Stimulated activated CD8-positive, alpha-beta memory T cell treated with anti-CD3 and anti-CD28 coated beads, Interleukin-12 subunit alpha, Interleukin-12 subunit beta, amount 100 ng/mL, for 1 hour (primary cell): ENCODE measurements at regions not wholly inside any gene's neighbourhood (a gene's known extent, or its start where the extent isn't known, plus 50 kb on each side); places are given as distances from the start of the nearest gene placed in this dataset.
A peak's percentile ranks its signal among the peaks of the same experiment; 100 is the strongest.
"Not testable (repeated sequence)": the region's sequence is repeated elsewhere in the genome, so short reads cannot be mapped to it uniquely, and the experiment has no call there.

Source experiments
- DNase-seq: peaks from one replicate; pipeline ENCODE4 v3.0.0-alpha.2; 2020; ENCODE audit warnings: low read depth

GRCh38 chr3:66808891-66809594, 189.1 kb upstream of the KBTBD8 start:
- no peak for DNase-seq

DNA sequence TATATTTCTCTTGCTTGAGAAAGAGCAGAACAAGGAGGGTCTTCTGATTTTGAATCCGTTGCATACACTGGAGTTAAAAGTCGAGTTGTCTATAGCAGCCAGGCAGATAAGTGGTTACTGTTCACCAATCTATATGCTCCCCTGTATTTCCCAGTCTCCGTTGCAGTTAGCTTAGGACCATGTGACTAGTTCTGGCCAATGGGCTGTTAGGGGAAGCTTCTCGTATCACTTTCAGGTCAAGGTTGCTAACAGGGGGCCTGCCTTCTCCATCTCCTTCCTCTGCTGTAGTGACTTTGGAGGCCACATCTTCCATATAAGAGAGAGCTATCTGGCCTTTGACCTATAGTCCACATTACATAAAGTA, 188.5 kb upstream of the KBTBD8 start:
- DNase-seq = no peak

DNA sequence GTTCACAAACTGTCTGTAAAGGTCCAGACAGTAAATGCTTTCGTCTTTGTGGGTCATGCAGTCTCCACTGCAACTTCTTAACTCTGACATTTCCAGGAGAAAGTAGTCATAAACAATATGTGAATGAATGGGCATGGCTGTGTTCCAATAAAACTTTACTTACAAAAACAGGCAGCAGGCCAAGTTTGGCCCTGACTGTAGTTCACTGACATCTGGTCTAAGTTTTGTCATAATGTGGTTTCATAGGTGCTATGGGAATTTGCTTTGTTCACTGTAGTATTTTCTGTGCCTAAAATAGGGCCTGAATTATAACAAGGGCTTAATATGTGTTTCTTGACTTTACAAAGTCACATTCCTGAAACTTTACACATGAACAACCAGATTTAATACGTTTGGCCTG, 186.0 kb upstream of the KBTBD8 start:
- no peak for DNase-seq

DNA sequence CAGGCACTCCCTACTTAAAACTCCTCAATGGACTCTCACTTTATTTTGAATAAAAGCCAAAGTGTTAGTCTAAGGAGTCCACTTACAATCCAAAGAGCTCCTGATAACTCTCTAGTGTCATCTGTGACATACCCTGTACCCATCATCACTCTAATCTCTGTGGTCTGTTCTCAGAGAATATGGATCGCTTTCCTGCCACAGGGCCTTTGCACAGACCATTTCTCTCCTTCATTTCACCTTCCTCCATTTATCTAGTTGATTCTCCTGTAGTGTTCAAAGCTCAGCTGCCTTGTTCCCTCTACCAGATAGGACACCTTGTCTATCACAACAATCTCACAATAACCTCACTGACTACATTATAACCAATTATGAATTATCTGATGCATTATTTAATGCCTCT, 185.4 kb upstream of the KBTBD8 start:
- no peak for DNase-seq

- DNase-seq = no peak
Measured at GRCh38 chr3:66816090-66816761, 181.9 kb upstream of the KBTBD8 start.

DNA sequence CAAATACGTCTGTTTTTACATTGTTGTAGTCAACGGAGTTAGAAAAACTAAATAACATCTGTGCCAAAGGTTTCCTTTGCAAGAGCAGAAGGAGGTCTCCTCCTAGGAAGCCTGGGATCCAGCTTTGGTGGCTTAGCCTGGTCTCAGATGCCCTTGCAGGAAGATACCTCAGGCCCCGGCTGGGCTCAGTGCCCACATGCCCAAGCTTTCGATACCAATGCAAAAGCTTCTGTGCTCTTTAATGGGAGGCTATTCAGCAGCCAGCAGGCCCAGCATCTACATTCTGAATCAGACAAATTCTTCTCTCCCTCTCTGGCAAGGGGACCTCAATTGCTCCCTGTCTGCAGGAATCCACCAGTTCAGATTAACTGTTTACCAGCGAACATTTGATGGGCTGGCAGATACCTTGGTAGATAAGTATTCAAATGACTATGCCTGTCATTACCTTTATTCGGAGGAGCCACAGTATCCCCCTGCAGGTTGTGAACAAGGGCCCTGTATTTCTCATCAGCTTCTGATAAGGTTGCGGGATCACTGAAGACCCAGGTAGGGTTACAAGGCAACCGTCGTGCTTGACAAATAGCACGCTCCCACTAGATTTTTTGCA, 180.1 kb upstream of the KBTBD8 start:
- no peak for DNase-seq

DNA sequence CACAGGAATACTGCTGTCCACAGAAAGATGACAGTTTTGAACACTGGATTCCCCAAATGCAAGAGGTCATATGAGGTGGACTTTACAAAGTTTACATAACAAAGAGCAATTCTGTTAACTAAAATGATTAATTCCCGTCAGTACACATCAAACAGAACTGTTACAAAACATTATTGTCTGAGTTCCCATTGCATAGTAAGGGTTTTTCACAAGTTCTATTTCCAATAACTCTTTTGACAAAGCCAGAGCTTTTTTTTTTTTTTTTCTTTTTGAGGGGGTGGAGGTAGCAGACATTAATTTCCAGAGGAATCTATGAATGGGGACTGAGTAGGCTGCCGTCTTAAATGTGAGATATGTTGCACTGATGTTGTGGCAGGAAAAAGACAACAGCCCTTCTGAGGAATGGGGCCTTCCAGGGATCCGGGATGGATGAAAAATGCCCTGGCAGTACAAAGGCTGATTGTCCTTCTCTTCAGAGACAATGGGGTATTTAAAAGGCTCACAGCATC, 178.1 kb upstream of the KBTBD8 start:
- DNase-seq = no peak

DNA sequence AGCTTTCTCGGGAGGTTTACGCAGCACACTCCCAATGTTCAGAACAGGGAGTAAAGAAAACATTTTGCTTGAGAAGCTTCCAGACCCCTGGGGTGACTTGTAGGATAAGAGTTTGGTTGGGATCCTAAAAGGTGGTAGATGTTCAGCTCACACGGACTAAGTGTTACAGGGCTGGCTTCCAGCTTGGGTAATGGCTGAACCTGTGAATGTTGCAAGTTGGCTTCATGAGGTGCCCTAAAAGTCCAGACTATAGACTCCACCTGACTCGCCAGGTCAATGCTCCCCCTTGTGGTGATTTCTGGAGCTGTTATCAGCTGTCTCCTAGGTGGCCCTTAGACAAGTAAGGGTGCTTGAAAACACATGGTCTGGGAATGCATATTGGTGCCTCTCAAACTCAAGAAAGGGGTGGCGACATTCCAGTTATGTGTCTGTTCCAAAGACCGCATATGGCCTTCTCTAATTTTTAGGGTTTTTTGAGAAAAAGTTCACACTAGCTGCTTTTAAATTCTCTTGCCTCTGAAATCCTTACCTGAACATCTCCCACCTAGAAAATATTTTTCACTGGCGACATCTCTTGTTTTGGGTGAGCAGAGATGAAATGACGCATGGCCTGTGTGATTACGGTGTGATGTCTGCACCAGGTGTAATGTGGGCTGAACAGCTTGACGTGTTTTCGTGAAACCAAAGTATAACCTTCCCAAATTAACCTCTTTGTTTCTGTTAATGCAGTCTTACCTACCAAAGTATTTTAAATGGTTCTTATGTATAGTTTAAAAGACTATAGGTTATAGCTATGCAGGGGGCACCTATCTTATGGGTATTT, 175.7 kb upstream of the KBTBD8 start:
- peak; percentile 44 for DNase-seq

DNA sequence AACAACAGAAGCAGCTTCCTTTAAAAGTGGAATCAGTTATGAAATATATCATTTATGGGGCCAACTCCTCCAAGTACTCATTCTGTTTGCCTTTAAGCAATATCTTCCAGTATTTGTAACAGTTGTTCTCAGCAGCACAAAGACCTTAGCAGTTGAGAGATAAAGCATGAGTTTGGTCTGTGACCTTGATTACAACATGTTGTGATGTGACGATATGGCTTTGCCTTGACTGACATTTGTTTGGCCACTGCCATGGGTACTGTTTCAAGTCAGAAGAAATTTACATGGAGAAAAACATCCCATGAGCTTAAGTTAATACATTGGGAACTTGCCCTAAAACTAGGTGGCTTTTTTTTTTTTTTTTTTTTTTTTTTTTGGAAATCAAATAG, 175.1 kb upstream of the KBTBD8 start:
- no peak for DNase-seq

DNA sequence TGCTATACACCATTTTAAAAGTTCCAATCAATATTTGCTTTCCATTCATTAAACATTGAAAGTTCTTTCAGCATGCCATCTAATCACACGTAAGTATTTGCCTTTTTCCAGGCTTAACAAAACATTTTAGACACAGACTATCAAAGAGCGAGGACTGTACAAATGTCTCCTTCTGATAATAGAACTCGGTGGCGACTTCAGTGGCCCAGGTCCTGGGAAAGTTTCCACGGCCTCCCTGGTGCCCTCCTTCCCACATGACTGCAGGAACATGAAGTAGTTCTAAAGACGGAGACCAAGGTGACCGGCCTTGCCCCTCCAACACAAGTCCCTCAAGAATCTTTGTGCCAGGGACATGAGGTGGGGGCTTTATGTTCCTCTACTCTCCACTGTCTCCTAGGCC, 174.6 kb upstream of the KBTBD8 start:
- no peak for DNase-seq

DNA sequence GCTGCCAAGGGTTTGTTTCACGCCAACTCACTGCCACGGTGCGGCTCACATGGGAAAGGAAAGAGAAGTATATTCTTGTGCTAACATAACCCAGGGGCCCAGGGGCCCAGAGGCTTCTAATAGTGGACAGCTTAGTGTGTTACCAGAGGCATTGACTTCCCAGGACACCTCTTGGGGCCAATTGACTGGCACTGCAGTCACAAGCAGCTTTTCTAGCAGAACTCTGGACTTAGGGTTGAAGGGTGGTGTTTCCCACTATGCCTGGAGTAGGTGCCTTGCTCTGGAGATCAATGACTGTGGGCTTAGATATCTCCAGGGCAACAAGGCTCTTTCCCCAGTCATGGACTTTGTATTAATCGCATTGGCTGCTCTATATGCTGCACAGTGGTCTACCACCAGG, 172.7 kb upstream of the KBTBD8 start:
- no peak for DNase-seq

DNA sequence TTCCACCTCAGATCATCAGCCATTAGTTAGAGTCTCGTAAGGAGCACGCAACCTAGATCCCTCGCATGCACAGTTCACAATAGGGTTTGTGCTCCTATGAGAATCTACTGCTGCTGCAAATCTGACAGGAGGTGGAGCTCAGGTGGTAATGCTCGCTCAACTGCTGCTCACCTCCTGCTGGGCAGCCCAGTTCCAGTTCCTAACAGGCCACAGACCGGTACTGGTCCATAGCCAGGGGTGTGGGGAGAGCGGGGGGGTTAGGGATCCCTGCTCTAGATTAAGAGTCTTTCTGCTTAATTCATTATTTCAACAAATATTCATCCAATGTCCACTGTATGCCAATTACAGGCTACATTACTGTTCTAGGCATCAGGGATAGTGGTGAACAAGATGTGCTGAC, 170.4 kb upstream of the KBTBD8 start:
- no peak for DNase-seq

- DNase-seq = no peak
Measured at GRCh38 chr3:66828303-66828702, 169.8 kb upstream of the KBTBD8 start.

DNA sequence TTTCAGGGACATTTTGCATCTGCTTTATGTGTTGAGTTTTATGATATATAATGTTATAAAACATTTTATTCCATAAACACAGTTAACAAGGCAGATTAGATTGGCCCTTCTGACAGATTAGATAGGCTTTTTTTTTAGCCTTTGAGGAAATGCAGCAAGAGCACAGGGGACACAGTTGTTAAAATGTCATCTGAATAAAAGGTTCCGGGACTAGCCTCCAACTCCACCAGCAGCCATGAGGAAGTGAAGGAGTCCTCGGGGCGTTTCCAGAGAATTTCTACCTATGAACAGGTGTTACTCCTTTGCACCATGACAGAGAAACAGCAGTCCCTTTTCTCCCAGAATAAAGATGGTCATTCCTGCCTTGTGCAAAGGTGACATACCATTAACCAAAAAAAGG, 167.8 kb upstream of the KBTBD8 start:
- DNase-seq = no peak

DNA sequence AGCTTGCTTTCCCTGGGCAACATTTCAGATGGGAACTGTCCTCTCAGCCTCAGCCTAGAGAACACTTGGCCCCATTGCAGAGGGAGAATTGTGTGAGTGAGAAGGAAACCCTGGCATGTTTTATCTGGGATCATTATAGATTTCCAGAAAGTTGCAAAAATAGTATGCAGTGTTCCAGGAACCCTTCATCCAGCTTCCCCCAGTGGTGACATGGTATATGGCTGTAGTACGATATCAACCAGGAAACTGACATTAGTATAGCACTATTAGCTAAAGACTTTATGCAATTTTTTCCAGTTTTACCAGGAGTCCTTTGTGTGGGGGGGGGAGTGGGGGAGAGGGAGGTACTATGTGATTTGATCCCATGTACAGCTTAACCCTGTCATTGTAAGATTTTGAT, 166.2 kb upstream of the KBTBD8 start:
- no peak for DNase-seq

DNA sequence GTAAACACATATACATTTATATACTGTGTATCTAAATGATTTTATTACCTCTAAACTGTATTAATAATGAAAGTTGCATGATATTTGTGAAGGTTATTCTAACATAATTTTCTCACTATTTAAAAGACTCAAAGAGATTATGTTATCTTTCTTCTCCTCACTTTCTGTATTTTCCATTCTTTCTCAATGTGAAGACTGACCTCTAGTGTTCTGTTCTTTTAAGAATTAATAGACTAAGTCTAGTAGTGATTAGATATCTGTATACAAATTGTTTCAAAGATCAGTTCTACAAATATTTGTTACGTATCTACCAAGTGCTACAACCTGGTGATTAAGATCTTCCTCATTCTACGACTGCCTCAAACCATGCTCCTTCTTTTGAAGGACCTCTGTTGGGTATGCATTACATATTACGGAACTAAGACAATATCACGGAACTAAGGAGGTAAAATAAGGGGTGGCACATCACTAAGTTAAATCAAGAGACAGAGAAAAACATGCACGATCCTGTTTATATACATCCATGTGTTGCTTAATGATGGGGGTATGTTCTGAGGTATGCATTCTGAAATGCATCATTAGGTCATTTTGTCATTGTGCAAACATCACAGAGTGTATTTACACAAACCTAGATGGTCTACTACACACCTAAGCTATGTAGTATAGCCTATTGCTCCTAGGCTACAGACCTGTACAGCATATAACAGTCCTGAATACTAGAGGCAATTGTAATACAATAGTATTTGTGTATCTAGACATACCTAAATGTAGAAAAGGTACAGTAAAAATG, 161.5 kb upstream of the KBTBD8 start:
- DNase-seq = no peak

DNA sequence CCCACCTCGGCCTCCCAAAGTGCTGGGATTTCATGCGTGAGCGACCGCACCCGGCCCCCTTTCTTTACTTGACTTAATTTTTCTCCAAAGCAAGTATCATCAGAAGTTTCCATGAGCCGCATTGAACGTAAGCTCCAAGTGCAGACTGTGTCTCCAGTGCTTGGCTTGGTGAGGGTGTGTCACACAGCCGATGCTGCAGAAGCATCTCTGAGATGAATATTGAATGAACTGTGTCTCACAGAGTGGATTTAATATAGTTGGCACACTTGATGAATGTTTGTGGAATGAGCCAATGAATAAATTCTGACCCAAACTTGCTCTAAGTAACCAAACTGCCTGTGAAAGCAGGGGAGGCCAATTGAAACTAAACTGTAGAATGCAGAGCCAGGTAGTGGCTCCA, 159.4 kb upstream of the KBTBD8 start:
- DNase-seq = no peak

DNA sequence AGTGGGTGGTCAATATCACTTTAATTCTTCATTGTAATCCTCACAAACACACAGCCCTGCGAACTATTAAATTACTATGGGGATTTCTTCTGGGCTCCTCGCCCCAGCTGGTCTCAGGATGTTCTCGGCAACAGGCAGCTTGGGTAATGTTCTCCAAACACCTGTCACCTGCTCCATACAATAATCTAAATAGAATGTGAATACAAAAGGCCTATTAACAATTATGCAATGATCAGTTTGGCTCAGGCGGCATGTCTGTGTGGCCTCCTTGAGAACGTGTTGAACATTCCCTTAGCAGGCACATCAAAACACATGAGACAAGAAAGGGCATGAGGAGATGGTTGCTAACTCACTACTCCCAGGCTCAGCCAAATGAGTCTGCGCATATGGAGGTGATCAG, 158.6 kb upstream of the KBTBD8 start:
- DNase-seq = no peak

- not testable (repeated sequence) for DNase-seq
Measured at GRCh38 chr3:66842761-66843464, 155.2 kb upstream of the KBTBD8 start.

DNA sequence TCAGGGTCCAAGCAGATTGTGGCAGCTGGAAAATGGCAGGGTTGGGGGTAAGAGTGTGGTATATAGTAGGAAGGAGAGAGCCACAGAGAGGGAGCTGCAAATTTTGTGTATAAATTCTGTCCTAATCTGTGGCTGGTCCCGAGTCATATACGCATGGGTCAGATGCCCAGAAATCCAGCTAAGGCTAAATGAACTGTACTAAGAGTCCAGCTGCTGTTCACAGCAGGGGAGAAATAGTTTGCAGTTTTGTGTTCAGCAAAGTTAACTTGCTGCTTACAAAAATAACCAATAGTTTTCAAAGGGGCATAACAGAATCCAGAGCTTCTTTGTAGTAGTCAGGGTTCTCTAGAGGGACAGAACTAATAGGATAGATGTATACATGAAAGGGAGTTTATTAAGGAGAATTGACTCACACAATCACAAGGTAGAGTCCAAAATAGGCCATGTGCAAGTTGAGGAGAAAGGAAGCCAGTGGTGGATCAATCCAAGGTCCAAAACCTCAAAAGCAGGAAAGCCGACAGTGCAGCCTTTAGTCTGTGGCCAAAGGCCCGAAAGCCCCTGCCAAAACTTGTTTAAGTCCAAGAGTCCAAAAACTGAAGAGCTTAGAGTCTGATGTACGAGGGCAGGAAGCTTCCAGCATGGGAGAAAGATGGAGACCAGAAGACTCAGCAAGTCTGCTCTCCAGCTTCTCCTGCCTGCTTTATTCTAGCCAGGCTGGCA, 146.1 kb upstream of the KBTBD8 start:
- DNase-seq = no peak
